ENCODE measurements at regions not wholly inside any gene's neighbourhood (a gene's known extent, or its start where the extent isn't known, plus 50 kb on each side); places are given as distances from the start of the nearest gene placed in this dataset.
A peak's percentile ranks its signal among the peaks of the same experiment; 100 is the strongest.

GRCh38 chr2:83901317-83901716, 557.8 kb downstream of the SUCLG1 start:
- no peaks in the 10 kb centered on the region for H3K9me3 ChIP-seq (ENCODE audit: low read depth)
- H3K4me3 ChIP-seq: no peak overlapping the region
- H3K9ac ChIP-seq: no peak overlapping the region
- H3K27ac ChIP-seq: no peak overlapping the region
- H3K79me2 ChIP-seq (ENCODE audit: insufficient read depth): no peaks in the 10 kb centered on the region
- H3K4me1 ChIP-seq (ENCODE audit: insufficient read depth): no peaks in the 10 kb centered on the region
- WGBS, 2 experiments (ENCODE audit: low coverage in 1 of 2, low lambda C conversion rate in 2 of 2, missing lambda C conversion rate in 2 of 2): 5 to 10% methylated on average over 3 of the region's 3 CpGs
- no peaks in the 10 kb centered on the region for H4K20me1 ChIP-seq (ENCODE audit: insufficient read depth)
- H3K9me2 ChIP-seq (ENCODE audit: insufficient read depth): no peaks in the 10 kb centered on the region
- no peaks in the 10 kb centered on the region for H3F3A ChIP-seq (ENCODE audit: insufficient read depth)
- no peak overlapping the region for H3K4me2 ChIP-seq (ENCODE audit: unreplicated experiment)
- DNase-seq: no peak
- H2AFZ ChIP-seq: no peak overlapping the region
- TF ChIP-seq EZH2 (IDR thresholded peaks at IDR 0.05; ENCODE audit: insufficient read depth, poor library complexity, severe bottlenecking) (no peak), EZH2phosphoT487 (IDR thresholded peaks at IDR 0.05; ENCODE audit: insufficient read depth, low read depth) (no peak)
- H3K27me3 ChIP-seq (replicated peaks; ENCODE audit: insufficient read depth): no peaks in the 10 kb centered on the region
- in situ Hi-C loops (cut with MboI): no loop called here
- H3K36me3 ChIP-seq (ENCODE audit: low read depth): no peaks in the 10 kb centered on the region

GRCh38 chr2:83900862-83901261, 558.2 kb downstream of the SUCLG1 start:
- no peak overlapping the region for H3K4me3 ChIP-seq
- H3K4me1 ChIP-seq (ENCODE audit: insufficient read depth): no peaks in the 10 kb centered on the region
- no peaks in the 10 kb centered on the region for H3K27me3 ChIP-seq (replicated peaks; ENCODE audit: insufficient read depth)
- 7 to 14% methylated on average over 1 of the region's 1 CpG for WGBS, 2 experiments (ENCODE audit: low coverage in 1 of 2, low lambda C conversion rate in 2 of 2, missing lambda C conversion rate in 2 of 2)
- H3K79me2 ChIP-seq (ENCODE audit: insufficient read depth): no peaks in the 10 kb centered on the region
- in situ Hi-C loops (cut with MboI): no loop called here
- H3K27ac ChIP-seq: no peak overlapping the region
- no peaks in the 10 kb centered on the region for H4K20me1 ChIP-seq (ENCODE audit: insufficient read depth)
- H3K9me3 ChIP-seq (ENCODE audit: low read depth): no peaks in the 10 kb centered on the region
- no peak overlapping the region for H3K4me2 ChIP-seq (ENCODE audit: unreplicated experiment)
- H3K36me3 ChIP-seq (ENCODE audit: low read depth): no peaks in the 10 kb centered on the region
- H2AFZ ChIP-seq: no peak overlapping the region
- peak; percentile 0 for DNase-seq
- no peak overlapping the region for H3K9ac ChIP-seq
- TF ChIP-seq EZH2phosphoT487 (IDR thresholded peaks at IDR 0.05; ENCODE audit: insufficient read depth, low read depth) (no peak), EZH2 (IDR thresholded peaks at IDR 0.05; ENCODE audit: insufficient read depth, poor library complexity, severe bottlenecking) (no peak)
- no peaks in the 10 kb centered on the region for H3K9me2 ChIP-seq (ENCODE audit: insufficient read depth)
- H3F3A ChIP-seq (ENCODE audit: insufficient read depth): no peaks in the 10 kb centered on the region

GRCh38 chr2:83899271-83899670, 559.8 kb downstream of the SUCLG1 start:
- H3K9ac ChIP-seq: no peak overlapping the region
- H3K36me3 ChIP-seq (ENCODE audit: low read depth): no peaks in the 10 kb centered on the region
- no peaks in the 10 kb centered on the region for H3K79me2 ChIP-seq (ENCODE audit: insufficient read depth)
- no peak overlapping the region for H3K4me3 ChIP-seq
- no peaks in the 10 kb centered on the region for H3K4me1 ChIP-seq (ENCODE audit: insufficient read depth)
- WGBS, 2 experiments (ENCODE audit: low coverage in 1 of 2, low lambda C conversion rate in 2 of 2, missing lambda C conversion rate in 2 of 2): 12 to 20% methylated on average over 1 of the region's 1 CpG
- no peak overlapping the region for H2AFZ ChIP-seq
- H3K9me3 ChIP-seq (ENCODE audit: low read depth): no peaks in the 10 kb centered on the region
- H3K27me3 ChIP-seq (replicated peaks; ENCODE audit: insufficient read depth): no peaks in the 10 kb centered on the region
- no peaks in the 10 kb centered on the region for H3F3A ChIP-seq (ENCODE audit: insufficient read depth)
- no peaks in the 10 kb centered on the region for H4K20me1 ChIP-seq (ENCODE audit: insufficient read depth)
- no peak overlapping the region for H3K27ac ChIP-seq
- in situ Hi-C loops (cut with MboI): no loop called here
- H3K9me2 ChIP-seq (ENCODE audit: insufficient read depth): no peaks in the 10 kb centered on the region
- no peak overlapping the region for H3K4me2 ChIP-seq (ENCODE audit: unreplicated experiment)
- no peak for DNase-seq
- TF ChIP-seq EZH2 (IDR thresholded peaks at IDR 0.05; ENCODE audit: insufficient read depth, poor library complexity, severe bottlenecking) (no peak), EZH2phosphoT487 (IDR thresholded peaks at IDR 0.05; ENCODE audit: insufficient read depth, low read depth) (no peak)

GRCh38 chr2:83894976-83895375, 564.1 kb downstream of the SUCLG1 start:
- H3F3A ChIP-seq (ENCODE audit: insufficient read depth): no peaks in the 10 kb centered on the region
- 37% methylated on average over 3 of the region's 3 CpGs for WGBS, 2 experiments (ENCODE audit: low coverage in 1 of 2, low lambda C conversion rate in 2 of 2, missing lambda C conversion rate in 2 of 2)
- no peaks in the 10 kb centered on the region for H3K4me1 ChIP-seq (ENCODE audit: insufficient read depth)
- DNase-seq: no peak
- H2AFZ ChIP-seq: no peak overlapping the region
- no peaks in the 10 kb centered on the region for H3K79me2 ChIP-seq (ENCODE audit: insufficient read depth)
- no peak for TF ChIP-seq EZH2 (IDR thresholded peaks at IDR 0.05; ENCODE audit: insufficient read depth, poor library complexity, severe bottlenecking)
- TF ChIP-seq EZH2phosphoT487 (IDR thresholded peaks at IDR 0.05; ENCODE audit: insufficient read depth, low read depth): no peak
- no peaks in the 10 kb centered on the region for H4K20me1 ChIP-seq (ENCODE audit: insufficient read depth)
- no peaks in the 10 kb centered on the region for H3K36me3 ChIP-seq (ENCODE audit: low read depth)
- H3K4me2 ChIP-seq (ENCODE audit: unreplicated experiment): no peak overlapping the region
- no peak overlapping the region for H3K27ac ChIP-seq
- H3K4me3 ChIP-seq: no peak overlapping the region
- no peaks in the 10 kb centered on the region for H3K9me2 ChIP-seq (ENCODE audit: insufficient read depth)
- in situ Hi-C loops (cut with MboI): no loop called here
- H3K27me3 ChIP-seq (replicated peaks; ENCODE audit: insufficient read depth): no peaks in the 10 kb centered on the region
- no peak overlapping the region for H3K9ac ChIP-seq
- no peaks in the 10 kb centered on the region for H3K9me3 ChIP-seq (ENCODE audit: low read depth)

GRCh38 chr2:83887757-83888156, 571.3 kb downstream of the SUCLG1 start:
- H3F3A ChIP-seq (ENCODE audit: insufficient read depth): no peaks in the 10 kb centered on the region
- H3K36me3 ChIP-seq (ENCODE audit: low read depth): no peaks in the 10 kb centered on the region
- H3K79me2 ChIP-seq (ENCODE audit: insufficient read depth): no peaks in the 10 kb centered on the region
- no peaks in the 10 kb centered on the region for H4K20me1 ChIP-seq (ENCODE audit: insufficient read depth)
- DNase-seq: no peak
- no peaks in the 10 kb centered on the region for H3K9me2 ChIP-seq (ENCODE audit: insufficient read depth)
- TF ChIP-seq EZH2 (IDR thresholded peaks at IDR 0.05; ENCODE audit: insufficient read depth, poor library complexity, severe bottlenecking) (no peak), EZH2phosphoT487 (IDR thresholded peaks at IDR 0.05; ENCODE audit: insufficient read depth, low read depth) (no peak)
- no peak overlapping the region for H3K27ac ChIP-seq
- in situ Hi-C loops (cut with MboI): no loop called here
- no peaks in the 10 kb centered on the region for H3K4me1 ChIP-seq (ENCODE audit: insufficient read depth)
- H3K27me3 ChIP-seq (replicated peaks; ENCODE audit: insufficient read depth): no peaks in the 10 kb centered on the region
- no peak overlapping the region for H2AFZ ChIP-seq
- no peak overlapping the region for H3K4me3 ChIP-seq
- H3K4me2 ChIP-seq (ENCODE audit: unreplicated experiment): no peak overlapping the region
- H3K9me3 ChIP-seq (ENCODE audit: low read depth): no peaks in the 10 kb centered on the region
- no peak overlapping the region for H3K9ac ChIP-seq

Measured in GM23248 (cell line).